ENCODE measurements at regions not wholly inside any gene's neighbourhood (a gene's known extent, or its start where the extent isn't known, plus 50 kb on each side); places are given as distances from the start of the nearest gene placed in this dataset.

GRCh38 chr4:106603471-106603870 is 234.9 kb upstream of the GIMD1 start:
- TF ChIP-seq HDGF (IDR thresholded peaks at IDR 0.05; ENCODE audit: borderline replicate concordance) (no peak), ARNT (IDR thresholded peaks at IDR 0.05) (no peak), SUZ12 (IDR thresholded peaks at IDR 0.05) (no peak), BHLHE40 (IDR thresholded peaks at IDR 0.05; ENCODE audit: borderline replicate concordance) (no peak), NFRKB (IDR thresholded peaks at IDR 0.05) (no peak), TARDBP (IDR thresholded peaks at IDR 0.05) (no peak), SP1 (IDR thresholded peaks at IDR 0.05) (no peak)
